ENCODE measurements at regions not wholly inside any gene's neighbourhood (a gene's known extent, or its start where the extent isn't known, plus 50 kb on each side); places are given as distances from the start of the nearest gene placed in this dataset.

DNA sequence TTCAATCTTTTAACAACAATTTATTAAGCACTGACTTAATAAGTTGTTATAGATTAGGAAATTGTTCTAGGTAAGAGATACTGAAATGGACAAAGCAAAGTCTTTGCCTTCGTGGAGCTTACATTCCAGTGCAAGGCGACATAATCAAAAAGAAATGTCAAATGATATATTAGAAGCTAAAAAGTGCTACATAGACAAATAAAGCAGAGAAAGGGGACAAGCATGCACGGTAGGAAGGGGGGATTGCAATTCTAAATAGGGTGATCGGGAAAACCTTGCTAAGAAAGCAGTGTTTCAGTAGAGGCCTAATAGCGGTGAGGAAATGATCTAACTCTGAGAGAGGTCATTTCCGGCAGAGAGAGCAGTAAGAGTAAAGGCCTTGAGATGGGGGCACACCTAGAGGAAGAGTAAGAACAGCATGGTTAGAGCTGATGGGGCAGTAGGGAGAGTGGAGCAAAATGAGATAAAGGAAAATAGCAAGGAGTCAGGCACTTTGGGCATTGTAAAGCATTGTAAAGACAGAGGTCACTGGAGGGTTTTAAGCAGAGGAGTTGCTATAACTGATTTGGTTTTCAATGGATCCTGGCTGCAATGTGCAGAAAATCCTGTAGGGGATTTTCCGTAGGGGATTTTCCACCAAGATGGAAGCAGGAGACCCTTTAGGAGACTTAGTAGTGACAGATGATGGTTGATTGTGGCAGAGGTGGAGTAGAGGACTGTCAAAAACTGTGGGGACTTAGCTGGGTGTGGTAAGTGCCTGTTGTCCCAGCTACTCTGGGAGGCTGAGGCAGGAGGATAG, 71.7 kb upstream of the CFAP20DC start:
- DNase-seq (ENCODE audit: low spot score), result no peak
- TF ChIP-seq, protein P1, sequence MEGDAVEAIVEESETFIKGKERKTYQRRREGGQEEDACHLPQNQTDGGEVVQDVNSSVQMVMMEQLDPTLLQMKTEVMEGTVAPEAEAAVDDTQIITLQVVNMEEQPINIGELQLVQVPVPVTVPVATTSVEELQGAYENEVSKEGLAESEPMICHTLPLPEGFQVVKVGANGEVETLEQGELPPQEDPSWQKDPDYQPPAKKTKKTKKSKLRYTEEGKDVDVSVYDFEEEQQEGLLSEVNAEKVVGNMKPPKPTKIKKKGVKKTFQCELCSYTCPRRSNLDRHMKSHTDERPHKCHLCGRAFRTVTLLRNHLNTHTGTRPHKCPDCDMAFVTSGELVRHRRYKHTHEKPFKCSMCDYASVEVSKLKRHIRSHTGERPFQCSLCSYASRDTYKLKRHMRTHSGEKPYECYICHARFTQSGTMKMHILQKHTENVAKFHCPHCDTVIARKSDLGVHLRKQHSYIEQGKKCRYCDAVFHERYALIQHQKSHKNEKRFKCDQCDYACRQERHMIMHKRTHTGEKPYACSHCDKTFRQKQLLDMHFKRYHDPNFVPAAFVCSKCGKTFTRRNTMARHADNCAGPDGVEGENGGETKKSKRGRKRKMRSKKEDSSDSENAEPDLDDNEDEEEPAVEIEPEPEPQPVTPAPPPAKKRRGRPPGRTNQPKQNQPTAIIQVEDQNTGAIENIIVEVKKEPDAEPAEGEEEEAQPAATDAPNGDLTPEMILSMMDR (IDR thresholded peaks at IDR 0.05; ENCODE audit: extremely low read depth, insufficient read depth, missing control alignments), result no peak
- in situ Hi-C loops (cut with MboI; ENCODE audit: low pct_unique_long_range_greater_than_20kb, low sequenced_read_pairs, unreplicated experiment), result no loop called here

DNA sequence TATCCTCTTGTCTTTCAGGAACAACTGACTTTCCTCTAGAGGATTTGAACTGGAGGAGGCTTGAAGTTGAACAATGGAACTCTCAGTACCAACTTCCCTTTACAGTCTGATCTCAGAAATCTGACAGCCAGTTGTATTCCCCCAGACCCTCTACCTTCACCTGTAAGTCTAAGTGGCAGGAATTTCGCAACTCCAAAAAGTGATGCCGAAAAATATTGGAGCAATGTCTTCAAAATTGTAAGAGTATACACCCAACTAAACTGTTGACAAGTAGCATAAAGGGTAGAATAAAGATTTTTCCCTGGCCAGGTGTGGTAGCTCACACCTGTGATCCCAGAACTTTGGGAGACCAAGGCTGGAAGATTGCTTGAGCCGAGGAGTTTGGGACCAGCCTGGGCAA, 69.1 kb upstream of the CFAP20DC start:
- no peak for DNase-seq (ENCODE audit: low spot score)
- in situ Hi-C loops (cut with MboI; ENCODE audit: low pct_unique_long_range_greater_than_20kb, low sequenced_read_pairs, unreplicated experiment), result no loop called here
- TF ChIP-seq, protein P1 (IDR thresholded peaks at IDR 0.05; ENCODE audit: extremely low read depth, insufficient read depth, missing control alignments), result no peak

DNA sequence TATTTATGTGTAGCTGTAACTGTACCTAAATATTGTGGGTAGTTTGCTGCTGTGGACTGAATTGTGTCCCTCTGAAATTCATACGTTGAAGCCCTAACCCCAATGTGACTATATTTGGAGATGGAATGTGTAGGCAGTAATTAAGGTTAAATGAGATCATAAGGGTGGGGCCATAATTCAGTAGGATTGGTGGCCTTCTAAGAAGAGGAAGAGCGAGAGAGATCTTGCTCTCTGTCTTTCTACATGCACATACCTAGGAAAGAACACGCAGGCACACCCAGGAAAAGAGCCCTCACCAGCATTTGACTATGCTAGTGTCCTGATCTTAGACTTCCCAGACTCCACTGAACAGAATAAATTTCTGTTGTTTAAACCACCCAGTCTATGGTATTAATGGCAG, 67.6 kb upstream of the CFAP20DC start:
- DNase-seq (ENCODE audit: low spot score), result no peak
- TF ChIP-seq, protein P1 (IDR thresholded peaks at IDR 0.05; ENCODE audit: extremely low read depth, insufficient read depth, missing control alignments), result no peak
- in situ Hi-C loops (cut with MboI; ENCODE audit: low pct_unique_long_range_greater_than_20kb, low sequenced_read_pairs, unreplicated experiment), result no loop called here

DNA sequence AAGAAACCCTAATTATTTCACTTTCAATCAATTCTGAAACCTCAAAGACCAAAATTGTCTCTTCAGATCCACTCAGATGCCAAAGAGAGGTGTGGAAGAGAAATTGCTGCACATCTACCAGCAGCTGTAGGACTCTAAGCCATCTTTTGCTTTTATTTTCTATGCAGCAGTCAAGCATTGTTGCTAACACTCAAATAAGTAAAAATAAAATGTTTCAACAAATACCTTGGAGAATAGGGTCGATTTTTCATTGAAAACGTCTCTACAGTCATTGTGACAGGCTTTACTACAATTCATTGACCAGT, 66.4 kb upstream of the CFAP20DC start:
- in situ Hi-C loops (cut with MboI; ENCODE audit: low pct_unique_long_range_greater_than_20kb, low sequenced_read_pairs, unreplicated experiment), result no loop called here
- TF ChIP-seq, protein P1 (IDR thresholded peaks at IDR 0.05; ENCODE audit: extremely low read depth, insufficient read depth, missing control alignments), result no peak
- no peak for DNase-seq (ENCODE audit: low spot score)

DNA sequence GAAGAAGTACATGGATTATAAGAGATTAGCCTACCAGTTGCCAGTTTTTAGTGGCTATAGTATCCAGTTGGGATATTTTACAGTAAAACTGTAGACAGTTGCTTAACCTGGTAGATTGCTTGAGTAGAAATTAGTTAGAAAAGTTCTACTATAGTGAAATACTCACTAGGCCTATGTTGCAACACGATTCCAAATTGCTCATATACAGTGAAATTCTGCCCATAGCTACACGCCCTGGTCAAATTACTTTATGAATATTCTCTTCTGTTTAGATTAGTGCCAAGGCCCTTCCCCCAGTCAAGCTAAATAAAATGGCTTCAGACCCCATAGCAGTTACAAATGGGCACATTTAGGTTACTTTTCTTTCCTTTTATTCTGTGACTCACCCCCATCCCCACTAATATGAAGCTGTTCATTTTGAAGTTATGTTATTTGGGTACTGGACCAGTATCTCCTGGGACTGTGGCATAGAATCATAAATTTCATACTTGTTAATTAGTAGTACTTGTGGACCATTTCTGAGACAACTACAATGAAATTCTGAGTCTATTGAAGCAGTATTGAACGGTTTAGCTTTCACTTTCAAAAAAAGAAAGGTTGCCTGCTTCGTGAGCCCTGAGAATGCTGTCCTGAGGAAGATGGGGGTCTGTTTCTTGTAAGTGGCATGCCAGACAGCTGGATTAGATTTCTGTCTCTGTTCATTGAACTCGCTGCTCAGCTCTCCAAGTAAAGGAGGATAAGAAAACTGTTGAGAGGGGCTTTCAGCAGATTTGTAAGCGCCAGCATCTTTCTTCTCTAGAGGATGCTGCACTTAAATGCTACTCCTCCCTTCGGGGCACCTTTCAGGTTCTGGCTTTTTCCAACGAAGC, 65.8 kb upstream of the CFAP20DC start:
- in situ Hi-C loops (cut with MboI; ENCODE audit: low pct_unique_long_range_greater_than_20kb, low sequenced_read_pairs, unreplicated experiment), result no loop called here
- no peak for DNase-seq (ENCODE audit: low spot score)
- TF ChIP-seq, protein P1 (IDR thresholded peaks at IDR 0.05; ENCODE audit: extremely low read depth, insufficient read depth, missing control alignments), result no peak

DNA sequence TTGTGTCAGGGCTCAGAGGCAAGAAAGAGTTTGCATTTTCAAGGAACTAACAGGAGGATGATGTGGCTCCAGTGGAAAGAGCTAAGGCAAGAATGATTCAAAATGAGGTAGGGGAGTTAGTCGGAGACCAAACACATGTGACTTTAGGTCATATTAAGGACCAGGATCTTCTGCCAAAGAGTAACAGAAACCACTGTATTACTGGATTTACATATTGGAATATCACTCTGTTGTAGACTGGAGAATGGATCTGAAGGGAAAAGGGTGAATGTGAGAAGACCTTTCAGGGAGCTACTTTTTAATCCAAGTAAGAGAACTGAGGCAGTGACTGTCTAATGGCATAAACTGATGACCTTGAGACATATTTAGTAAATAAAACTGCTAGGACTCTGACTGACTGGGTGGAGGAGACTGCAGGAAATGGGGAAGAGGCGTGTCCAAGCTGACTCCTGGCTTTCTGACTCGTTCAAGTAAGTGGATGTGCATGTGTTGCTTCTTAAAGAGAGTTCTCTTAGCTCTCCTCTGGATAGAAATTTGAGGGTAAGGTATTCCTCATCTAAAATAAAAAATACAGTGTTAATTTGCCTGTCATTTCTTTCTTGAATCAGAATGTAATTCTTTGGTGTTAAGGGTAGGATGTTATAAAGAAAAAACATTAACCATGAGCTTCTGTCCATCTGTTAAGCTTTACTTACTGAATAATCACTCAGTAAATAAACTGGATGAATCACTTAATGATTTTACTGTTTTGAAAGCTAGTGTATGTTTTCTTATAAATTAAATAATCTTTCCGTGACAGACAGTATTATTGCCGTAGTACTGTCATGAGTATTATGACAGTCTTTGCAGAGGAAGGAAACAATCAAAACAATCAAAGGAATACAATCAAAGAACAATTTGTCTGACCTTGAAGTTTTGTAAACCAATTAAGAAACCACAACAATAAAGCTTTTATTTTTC, 58.3 kb upstream of the CFAP20DC start:
- no peak for DNase-seq (ENCODE audit: low spot score)
- in situ Hi-C loops (cut with MboI; ENCODE audit: low pct_unique_long_range_greater_than_20kb, low sequenced_read_pairs, unreplicated experiment), result no loop called here
- TF ChIP-seq, protein P1 (IDR thresholded peaks at IDR 0.05; ENCODE audit: extremely low read depth, insufficient read depth, missing control alignments), result no peak

Data from GM13977 (cell line).